GM19023 (cell line): ENCODE measurements at regions not wholly inside any gene's neighbourhood (a gene's known extent, or its start where the extent isn't known, plus 50 kb on each side); places are given as distances from the start of the nearest gene placed in this dataset.

Source experiments
- ATAC-seq: cut with Tn5 transposase; IDR thresholded peaks from one replicate; pipeline ENCODE4 v1.9.1; 2021; ENCODE audit warnings: mild to moderate bottlenecking, moderate library complexity; ENCODE audit not compliant: unreplicated experiment

- no peak for ATAC-seq
These were observed 116.3 kb downstream of the RPL22L1 start for GRCh38 chr3:170753421-170754310.

- ATAC-seq, result no peak
These were observed 117.3 kb downstream of the RPL22L1 start for GRCh38 chr3:170752571-170753155.

GRCh38 chr3:170751899-170752293 lies 118.1 kb downstream of the RPL22L1 start:
- ATAC-seq, result no peak

DNA sequence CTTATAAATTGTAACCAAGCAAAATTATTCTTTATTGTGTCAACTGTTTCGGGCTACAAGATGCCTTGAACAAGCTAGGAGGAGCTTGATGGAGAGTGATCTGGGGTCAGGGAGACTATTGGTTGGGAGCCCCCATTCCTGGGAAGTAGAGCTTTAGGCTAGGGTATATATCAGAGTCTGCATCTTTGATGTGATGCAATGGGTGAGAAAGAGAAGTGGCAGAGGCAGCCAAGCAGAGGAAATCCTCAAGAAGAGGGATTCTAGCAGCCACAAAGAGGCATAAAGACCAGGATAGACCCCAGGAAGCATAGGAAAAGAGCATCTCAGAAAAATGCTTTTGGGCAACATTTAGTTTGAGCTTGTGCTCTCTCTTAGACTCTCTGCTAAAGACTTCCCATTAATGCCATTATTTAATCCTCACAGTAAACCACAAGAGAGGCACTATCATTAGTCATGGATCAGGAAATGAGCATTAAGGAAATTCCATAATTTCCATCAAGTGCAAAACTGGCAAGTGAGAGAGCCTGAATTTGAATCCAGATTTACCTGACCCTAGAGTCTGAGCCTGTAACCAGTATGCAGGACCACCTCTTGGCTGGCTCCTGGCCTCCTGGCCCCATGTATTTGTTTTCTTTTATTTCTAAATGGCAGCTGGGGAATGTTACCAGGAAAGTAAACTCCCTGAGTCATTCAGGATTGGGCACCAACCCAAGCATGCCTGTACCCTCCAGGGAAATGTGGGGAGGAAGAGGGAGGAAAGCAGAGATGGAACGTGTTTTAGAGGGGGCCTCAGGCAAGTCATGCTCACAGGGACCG lies 118.7 kb downstream of the RPL22L1 start:
- ATAC-seq, result no peak

- ATAC-seq, result no peak
These were observed 119.5 kb downstream of the RPL22L1 start for GRCh38 chr3:170750478-170750830.

GRCh38 chr3:170749765-170750477 lies 120.1 kb downstream of the RPL22L1 start:
- no peak for ATAC-seq

DNA sequence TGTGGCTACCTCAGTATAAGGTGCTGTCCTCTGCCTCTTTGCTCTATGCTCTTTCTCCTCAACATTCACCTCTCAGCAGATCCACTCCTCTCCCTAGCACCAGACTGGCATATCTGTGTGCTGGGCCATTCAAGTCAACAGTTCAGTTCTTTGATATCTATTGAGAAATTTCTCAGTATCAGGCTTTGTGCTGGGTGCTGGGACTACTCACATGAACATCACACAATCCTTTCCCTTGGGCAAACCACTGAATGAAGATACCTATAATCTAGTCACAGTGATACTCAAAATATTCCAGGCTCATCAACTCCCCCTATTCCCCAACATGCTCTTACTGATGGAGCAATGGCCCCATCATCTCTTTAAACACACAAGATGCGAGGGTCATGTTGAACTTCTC lies 120.8 kb downstream of the RPL22L1 start:
- ATAC-seq, result no peak

DNA sequence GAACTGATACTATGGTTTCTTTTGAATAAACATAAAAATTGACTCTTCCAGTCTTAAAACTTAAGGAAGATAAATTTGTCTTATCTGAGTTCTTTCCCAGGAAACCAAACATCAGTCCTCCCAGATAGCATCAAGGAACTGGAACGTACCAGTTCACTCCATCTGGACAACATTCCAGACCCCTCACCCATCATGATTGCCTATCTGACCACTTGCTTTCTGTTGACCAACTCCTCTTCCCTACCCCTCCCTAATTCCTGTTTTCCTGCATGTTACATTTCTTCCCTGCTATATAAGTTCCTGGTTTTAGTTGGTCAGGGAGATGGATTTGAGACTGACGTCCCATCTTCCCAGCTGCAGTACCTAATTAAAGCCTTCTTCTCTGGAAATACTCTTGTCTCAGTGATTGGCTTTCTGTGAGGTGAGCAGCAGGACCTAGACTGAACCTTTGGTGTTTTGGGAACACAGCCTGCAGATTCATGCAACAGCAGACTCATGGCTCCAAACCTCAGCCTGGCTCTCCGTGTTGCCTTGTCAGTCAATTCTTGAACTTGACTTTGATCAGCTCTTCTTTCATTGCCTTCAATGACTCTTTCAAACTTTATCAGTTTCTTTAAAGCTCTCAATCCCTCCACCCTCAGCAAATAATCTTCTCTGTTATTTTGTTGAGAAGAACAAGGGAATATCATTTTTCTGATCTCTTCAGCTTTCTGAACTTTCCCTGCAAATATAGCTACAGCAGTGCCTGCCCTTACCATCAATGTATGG lies 123.6 kb downstream of the RPL22L1 start:
- no peak for ATAC-seq

DNA sequence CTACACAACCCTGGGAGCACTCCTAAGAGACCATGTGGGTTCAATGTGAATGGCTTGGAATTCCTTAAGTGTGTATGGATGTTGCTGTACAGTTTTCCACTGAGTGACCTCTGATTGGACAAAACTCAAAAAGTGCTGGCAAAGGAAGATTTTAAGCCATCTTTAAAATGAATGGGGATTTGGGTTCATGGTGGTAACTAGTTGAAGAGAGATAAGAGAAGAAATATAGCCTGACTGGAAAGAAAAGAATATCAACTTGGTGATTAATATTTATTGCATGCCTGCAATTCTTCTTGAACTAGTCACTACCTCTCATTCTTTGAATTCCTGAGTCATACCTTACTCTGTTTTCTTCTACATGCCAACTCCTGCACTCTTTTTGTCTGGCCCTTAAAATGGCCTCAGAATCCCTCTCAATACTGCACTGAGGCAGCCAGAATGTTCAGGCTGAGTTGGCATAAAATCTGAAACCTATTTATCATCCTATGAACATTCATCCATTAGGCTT lies 124.7 kb downstream of the RPL22L1 start:
- no peak for ATAC-seq

DNA sequence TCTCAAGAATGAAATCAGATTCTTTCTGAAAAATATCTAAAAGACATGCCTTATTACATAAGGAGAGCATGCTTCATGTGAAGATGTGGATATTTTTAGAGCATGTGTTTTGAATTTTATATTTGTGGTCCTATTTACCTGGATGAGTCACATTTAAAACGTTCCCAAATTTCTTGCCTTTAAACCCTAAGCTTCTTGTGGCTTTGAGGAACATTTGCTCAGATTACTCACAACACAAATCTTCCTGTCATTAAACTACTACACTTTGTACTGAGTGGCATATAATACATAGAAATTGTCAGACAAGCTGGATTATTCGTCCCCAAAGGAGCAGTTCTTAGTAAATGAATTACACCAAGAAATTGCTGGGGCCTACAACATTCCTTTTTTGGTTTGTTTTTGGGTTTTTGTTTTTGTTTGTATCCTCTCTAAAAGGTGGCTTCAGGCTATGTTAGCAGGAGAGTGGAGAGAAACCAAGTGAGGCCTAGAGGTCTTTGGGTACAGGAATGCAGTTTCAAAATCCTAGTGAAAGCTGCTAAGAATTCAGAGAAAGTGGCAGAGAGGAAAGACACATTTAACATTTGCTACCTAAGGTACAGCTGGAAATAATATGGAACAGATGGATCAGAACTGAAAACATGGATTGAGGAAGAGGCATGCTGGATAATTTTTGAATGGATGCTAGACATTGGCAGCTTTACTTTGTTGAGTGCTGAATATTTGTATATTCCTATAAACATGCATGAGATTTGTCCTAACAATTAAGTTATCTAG lies 128.1 kb downstream of the RPL22L1 start:
- no peak for ATAC-seq

DNA sequence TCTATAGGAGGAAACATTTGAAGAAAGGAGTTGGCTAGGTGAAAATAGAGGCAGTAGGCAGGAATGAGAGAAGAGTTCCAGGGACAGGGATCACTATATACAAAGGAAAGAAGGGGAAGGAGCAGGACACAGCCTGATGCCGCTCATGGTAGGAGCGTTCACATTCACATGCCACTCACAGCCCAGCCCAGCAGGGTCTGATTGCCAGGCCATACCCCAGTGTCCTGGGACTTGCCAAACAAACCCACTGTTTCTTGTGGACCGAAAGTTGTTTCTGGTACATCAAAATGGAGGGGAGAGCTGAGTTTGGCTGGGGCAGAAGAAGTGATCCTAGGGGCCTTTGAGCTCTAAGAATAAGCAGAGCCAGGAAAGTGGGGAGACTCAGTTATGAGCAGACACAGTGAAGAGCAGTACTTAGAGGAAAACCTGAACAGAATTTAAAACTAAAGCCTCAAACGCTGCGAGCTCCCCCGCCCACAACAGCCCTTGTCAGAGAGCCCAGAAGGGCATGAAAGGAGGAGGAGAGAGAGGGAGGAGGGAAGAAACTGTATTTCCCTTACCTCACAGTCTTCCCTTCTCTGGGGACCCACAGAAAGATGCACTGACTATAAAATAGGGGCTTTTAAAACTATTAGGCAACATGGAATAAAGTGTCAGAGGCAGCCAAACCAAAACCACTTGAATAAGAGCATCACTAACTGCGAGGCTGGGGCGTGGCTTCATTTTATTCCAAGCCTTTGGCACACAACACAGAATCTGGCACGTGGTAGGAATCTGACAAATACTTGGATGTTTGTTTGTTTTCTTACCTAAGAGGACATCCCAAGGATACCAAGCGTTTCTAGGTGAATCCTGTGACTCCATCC lies 129.0 kb downstream of the RPL22L1 start:
- ATAC-seq, result no peak

DNA sequence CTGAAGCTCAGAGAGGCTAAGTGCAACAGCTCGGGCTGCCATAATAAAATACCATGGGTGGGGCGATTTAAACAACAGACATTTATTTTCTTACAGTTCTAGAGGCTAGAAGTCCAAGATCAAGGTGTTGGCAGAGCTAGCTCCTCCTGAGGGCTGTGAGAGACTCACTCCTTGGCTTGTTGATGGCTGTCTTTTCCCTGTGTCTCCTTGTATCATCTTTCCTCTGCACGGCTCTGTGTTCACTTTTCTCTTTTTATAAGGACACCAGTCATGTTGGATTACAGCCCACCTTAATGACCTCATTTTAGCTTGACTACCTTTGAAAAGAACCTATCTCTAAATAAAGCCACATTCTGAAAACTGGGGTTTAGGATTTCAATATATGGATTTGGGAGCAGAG lies 129.7 kb downstream of the RPL22L1 start:
- ATAC-seq, result no peak

DNA sequence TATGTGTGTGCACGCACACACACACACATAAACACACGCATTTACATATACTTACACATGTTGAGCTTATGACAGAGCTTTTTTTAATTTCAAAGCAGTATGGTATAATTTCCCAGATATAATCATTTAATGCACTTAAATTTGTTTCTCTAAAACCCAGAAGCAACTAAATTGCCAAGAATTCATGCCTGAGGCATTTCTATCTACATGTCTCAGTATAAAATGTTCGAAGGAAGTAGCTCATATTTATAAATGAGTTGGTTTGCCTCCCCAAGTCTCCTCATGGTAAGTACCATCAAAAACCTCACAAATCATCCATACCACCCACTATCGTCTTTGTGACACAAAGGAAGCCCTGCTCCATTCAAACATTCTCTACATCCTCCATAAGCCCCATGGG lies 130.6 kb downstream of the RPL22L1 start:
- ATAC-seq, result no peak

- ATAC-seq, result no peak
These were observed 131.2 kb downstream of the RPL22L1 start for GRCh38 chr3:170738766-170739165.

- no peak for ATAC-seq
These were observed 132.4 kb downstream of the RPL22L1 start for GRCh38 chr3:170737498-170738162.

DNA sequence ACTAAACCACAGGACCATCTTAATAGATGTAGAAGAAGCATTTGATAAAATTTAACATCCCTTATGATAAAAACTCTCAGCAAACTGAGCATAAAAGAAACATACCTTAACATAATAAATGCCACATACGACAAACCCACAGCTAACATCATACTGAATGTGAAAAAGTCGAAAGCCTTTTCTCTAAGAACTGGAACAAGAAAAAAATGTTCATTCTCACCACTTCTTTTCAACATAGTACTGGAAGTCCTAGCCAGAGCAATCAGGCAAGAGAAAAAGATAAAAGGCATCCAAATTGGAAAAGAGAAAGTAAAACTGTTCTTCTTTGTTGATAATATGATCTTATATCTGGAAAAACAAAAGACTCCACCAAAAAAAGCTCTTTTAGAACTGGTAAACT lies 134.2 kb downstream of the RPL22L1 start:
- ATAC-seq, result no peak

- no peak for ATAC-seq
These were observed 135.3 kb downstream of the RPL22L1 start for GRCh38 chr3:170734735-170735065.
